Activated B cell treated with CpG ODN at 0.5 μM for 24 hours (primary cell): ENCODE measurements at regions not wholly inside any gene's neighbourhood (a gene's known extent, or its start where the extent isn't known, plus 50 kb on each side); places are given as distances from the start of the nearest gene placed in this dataset.

ENCODE experiments used
- ATAC-seq: fragments of 200-7000 bp; cut with Tn5 transposase; one replicate; pipeline ENCODE4 v1.10.0; 2021; ENCODE audit warnings: low read depth, mild to moderate bottlenecking, moderate library complexity
- CTCF ChIA-PET: fragments of 350-600 bp; sonication (Branson Sonifier 250); formaldehyde crosslinking; loops from one replicate; lab custom pipeline; 2021; ENCODE audit warnings: antibody characterized with exemption; lab: Charles Lee
- POLR2A ChIA-PET: fragments of 350-600 bp; sonication (Branson Sonifier 250); formaldehyde crosslinking; loops from one replicate; lab custom pipeline; 2021; ENCODE audit warnings: antibody characterized with exemption; lab: Charles Lee
- DNase-seq: peaks from one replicate; pipeline ENCODE4 v3.0.0; 2022
- H3K27ac Mint-ChIP-seq: one replicate; pipeline ENCODE4 v1.8.0; 2020; ENCODE audit warnings: mixed read lengths
- H3K27me3 Mint-ChIP-seq: one replicate; pipeline ENCODE4 v1.8.0; 2021; ENCODE audit warnings: mixed read lengths
- H3K36me3 Mint-ChIP-seq: one replicate; pipeline ENCODE4 v1.8.0; 2021; ENCODE audit warnings: low read depth, mixed read lengths
- H3K4me1 Mint-ChIP-seq: one replicate; pipeline ENCODE4 v1.8.0; 2021; ENCODE audit warnings: mixed read lengths
- H3K4me3 Mint-ChIP-seq: one replicate; pipeline ENCODE4 v1.8.0; 2020; ENCODE audit warnings: mild to moderate bottlenecking, mixed read lengths
- H3K9me3 Mint-ChIP-seq: one replicate; pipeline ENCODE4 v1.8.0; 2020; ENCODE audit warnings: mixed read lengths
- intact Hi-C: fragments of 100-400 bp; cut with micrococcal nuclease; formaldehyde crosslinking; loops from one replicate; pipeline ENCODE4 v1.15.1; 2024
- TF ChIP-seq, protein P1 (sequence below): fragments of 200-600 bp; IDR thresholded peaks from one replicate; pipeline ENCODE4 v1.8.0; 2022; ENCODE audit warnings: antibody characterized with exemption, mild to moderate bottlenecking

DNA sequence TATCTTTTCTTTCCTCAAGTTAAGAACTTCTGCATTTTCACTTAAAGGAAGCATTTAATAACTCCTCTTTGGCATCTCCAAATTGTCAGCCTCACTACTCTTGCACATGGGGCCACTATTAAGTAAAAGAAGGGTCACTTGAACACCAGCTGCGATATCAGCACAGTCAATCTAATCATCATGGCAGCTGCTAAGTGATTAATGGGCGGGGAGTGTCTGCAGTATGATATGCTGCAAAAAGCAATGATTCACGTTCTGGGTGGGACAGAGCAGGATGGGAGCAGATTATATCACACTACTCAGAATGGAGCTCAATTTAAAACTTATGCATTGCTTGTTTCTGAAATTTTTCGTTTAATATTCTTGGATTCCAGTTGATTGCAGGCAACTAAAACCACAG lies 447.4 kb upstream of the PFKP start:
- CTCF ChIA-PET = no interaction called here
- DNase-seq (no peak), ATAC-seq (no peak)
- Mint-ChIP-seq H3K9me3 (no peaks in the 10 kb centered on the region), H3K4me1 (no peaks in the 10 kb centered on the region), H3K4me3 (no peak overlapping the region), H3K36me3 (no peaks in the 10 kb centered on the region), H3K27me3 (no peaks in the 10 kb centered on the region), H3K27ac (no peak overlapping the region)
- POLR2A ChIA-PET = no interaction called here
- TF ChIP-seq, protein P1, sequence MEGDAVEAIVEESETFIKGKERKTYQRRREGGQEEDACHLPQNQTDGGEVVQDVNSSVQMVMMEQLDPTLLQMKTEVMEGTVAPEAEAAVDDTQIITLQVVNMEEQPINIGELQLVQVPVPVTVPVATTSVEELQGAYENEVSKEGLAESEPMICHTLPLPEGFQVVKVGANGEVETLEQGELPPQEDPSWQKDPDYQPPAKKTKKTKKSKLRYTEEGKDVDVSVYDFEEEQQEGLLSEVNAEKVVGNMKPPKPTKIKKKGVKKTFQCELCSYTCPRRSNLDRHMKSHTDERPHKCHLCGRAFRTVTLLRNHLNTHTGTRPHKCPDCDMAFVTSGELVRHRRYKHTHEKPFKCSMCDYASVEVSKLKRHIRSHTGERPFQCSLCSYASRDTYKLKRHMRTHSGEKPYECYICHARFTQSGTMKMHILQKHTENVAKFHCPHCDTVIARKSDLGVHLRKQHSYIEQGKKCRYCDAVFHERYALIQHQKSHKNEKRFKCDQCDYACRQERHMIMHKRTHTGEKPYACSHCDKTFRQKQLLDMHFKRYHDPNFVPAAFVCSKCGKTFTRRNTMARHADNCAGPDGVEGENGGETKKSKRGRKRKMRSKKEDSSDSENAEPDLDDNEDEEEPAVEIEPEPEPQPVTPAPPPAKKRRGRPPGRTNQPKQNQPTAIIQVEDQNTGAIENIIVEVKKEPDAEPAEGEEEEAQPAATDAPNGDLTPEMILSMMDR = no peak
- intact Hi-C loops = no loop called here

DNA sequence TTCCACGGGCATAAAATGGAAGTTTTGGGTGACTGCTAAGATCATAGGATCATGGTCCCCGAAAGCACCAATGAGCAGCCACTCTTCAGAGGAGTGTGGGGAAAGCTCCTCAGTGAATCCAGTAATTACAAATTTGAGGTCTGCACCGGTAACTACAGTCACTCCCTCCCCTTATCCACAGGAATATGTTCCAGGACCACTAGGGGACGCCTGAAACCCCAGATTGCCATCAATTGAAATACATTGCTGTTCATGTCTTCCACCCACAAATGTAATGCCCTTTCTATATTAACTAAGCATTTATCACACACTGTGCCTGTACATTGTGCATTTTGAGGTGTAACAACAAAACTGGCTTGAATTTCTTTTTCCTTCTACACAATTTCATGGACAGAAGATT lies 447.9 kb upstream of the PFKP start:
- ChIA-PET CTCF (no interaction called here), POLR2A (no interaction called here)
- H3K4me3 Mint-ChIP-seq = no peak overlapping the region
- TF ChIP-seq, protein P1 = no peak
- H3K36me3 Mint-ChIP-seq = no peaks in the 10 kb centered on the region
- no peaks in the 10 kb centered on the region for H3K9me3 Mint-ChIP-seq
- H3K4me1 Mint-ChIP-seq = no peaks in the 10 kb centered on the region
- DNase-seq (no peak), ATAC-seq (no peak)
- H3K27me3 Mint-ChIP-seq = no peaks in the 10 kb centered on the region
- intact Hi-C loops = no loop called here
- no peak overlapping the region for H3K27ac Mint-ChIP-seq

DNA sequence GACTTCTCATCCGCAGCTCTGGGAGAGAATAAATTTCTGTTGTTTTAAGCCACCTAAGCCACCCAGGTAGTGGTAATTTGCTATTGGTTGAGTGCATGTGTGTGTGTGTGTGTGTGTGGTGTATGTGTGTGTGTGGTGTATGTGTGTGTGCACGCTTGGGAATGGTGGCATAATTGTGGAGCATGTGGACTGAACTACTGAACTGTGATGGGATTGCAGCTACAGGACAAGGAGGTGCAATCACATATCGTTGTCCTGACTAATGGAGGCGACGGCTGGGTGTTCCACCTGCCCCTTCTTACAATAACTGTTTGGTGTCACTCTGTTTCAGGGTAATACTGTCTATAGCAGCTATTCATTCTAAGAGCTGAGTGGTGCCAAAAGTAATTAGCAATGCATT lies 448.7 kb upstream of the PFKP start:
- Mint-ChIP-seq H3K27ac (no peak overlapping the region), H3K9me3 (no peaks in the 10 kb centered on the region), H3K27me3 (no peaks in the 10 kb centered on the region), H3K4me3 (no peak overlapping the region), H3K36me3 (no peaks in the 10 kb centered on the region), H3K4me1 (no peaks in the 10 kb centered on the region)
- DNase-seq (no peak), ATAC-seq (no peak)
- TF ChIP-seq, protein P1 = no peak
- ChIA-PET CTCF (no interaction called here), POLR2A (no interaction called here)
- intact Hi-C loops = no loop called here

DNA sequence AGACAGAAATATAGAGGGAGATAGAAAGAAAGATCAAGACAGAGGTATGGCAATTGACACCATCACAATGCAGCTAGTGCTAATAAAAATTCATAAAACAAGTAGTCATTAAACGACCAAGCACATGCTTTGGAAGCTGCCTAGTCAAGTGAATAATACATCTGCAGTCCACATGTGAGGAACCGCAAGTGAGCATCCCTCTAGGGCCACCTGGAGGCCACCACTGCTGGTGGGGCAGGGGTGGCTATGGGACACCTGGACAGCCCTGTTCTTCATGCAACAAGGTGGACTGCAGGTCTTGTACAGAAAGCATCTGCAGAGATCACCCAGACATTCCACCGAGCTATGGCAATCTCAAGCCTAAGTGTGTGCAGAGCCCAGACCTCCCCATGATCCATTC lies 451.1 kb upstream of the PFKP start:
- POLR2A ChIA-PET = no interaction called here
- Mint-ChIP-seq H3K27me3 (no peaks in the 10 kb centered on the region), H3K4me3 (no peak overlapping the region)

DNA sequence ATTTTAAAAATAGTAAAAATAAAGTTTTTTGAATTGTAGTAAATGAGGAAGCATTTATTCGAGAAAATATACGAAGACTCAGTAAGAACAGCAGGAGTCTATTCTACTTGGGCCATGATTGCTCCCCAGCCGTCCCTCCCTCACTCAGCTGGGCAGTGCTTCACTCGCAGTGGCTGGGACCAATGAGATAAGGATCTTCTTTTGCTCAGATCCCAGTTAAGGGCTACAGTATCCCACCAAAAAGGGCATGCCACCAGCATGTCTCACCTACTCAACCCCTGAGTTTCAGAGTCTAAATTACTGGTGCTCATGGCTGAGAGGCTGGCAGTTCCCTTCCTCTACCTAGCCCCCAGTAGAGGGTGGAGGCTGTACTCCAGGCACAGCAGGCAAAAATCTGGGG lies 455.7 kb upstream of the PFKP start:
- no peak for DNase-seq
- H3K27me3 Mint-ChIP-seq = no peaks in the 10 kb centered on the region
- TF ChIP-seq, protein P1 = no peak
- POLR2A ChIA-PET = no interaction called here
- H3K27ac Mint-ChIP-seq = no peak overlapping the region
- no peaks in the 10 kb centered on the region for H3K36me3 Mint-ChIP-seq
- intact Hi-C loops = no loop called here
- no peak overlapping the region for H3K4me3 Mint-ChIP-seq
- CTCF ChIA-PET = no interaction called here
- no peaks in the 10 kb centered on the region for H3K4me1 Mint-ChIP-seq
- H3K9me3 Mint-ChIP-seq = peaks cover 2% of the 10 kb centered on the region
- ATAC-seq = no peak

More for the DNA sequence above, 451.1 kb upstream of the PFKP start:
- CTCF ChIA-PET = no interaction called here
- Mint-ChIP-seq H3K36me3 (no peaks in the 10 kb centered on the region), H3K9me3 (peaks cover 2% of the 10 kb centered on the region), H3K4me1 (no peaks in the 10 kb centered on the region), H3K27ac (no peak overlapping the region)
- ATAC-seq (no peak), DNase-seq (no peak)
- TF ChIP-seq, protein P1 = no peak
- intact Hi-C loops = no loop called here
